Loucy (cell line): ENCODE measurements at regions not wholly inside any gene's neighbourhood (a gene's known extent, or its start where the extent isn't known, plus 50 kb on each side); places are given as distances from the start of the nearest gene placed in this dataset.

Experiments
- EZH2phosphoT487 ChIP-seq: fragments of 200-600 bp; IDR thresholded peaks from 2 replicates; pipeline ENCODE4 v1.6.1; 2018; ENCODE audit warnings: antibody characterized with exemption, mild to moderate bottlenecking, moderate library complexity, borderline replicate concordance
- TF ChIP-seq, protein P1 (sequence below): fragments of 200-600 bp; sonication (generic); conservative IDR thresholded peaks from 2 replicates; pipeline ENCODE4 v1.5.1; 2014; ENCODE audit warnings: mild to moderate bottlenecking, antibody characterized with exemption, low read length

- TF ChIP-seq, protein P1, sequence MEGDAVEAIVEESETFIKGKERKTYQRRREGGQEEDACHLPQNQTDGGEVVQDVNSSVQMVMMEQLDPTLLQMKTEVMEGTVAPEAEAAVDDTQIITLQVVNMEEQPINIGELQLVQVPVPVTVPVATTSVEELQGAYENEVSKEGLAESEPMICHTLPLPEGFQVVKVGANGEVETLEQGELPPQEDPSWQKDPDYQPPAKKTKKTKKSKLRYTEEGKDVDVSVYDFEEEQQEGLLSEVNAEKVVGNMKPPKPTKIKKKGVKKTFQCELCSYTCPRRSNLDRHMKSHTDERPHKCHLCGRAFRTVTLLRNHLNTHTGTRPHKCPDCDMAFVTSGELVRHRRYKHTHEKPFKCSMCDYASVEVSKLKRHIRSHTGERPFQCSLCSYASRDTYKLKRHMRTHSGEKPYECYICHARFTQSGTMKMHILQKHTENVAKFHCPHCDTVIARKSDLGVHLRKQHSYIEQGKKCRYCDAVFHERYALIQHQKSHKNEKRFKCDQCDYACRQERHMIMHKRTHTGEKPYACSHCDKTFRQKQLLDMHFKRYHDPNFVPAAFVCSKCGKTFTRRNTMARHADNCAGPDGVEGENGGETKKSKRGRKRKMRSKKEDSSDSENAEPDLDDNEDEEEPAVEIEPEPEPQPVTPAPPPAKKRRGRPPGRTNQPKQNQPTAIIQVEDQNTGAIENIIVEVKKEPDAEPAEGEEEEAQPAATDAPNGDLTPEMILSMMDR = no peak
- no peak for TF ChIP-seq EZH2phosphoT487
Measured at GRCh38 chr17:70011750-70012149, 63.3 kb upstream of the KCNJ16 start.
